HG02571 (cell line): ENCODE measurements at regions not wholly inside any gene's neighbourhood (a gene's known extent, or its start where the extent isn't known, plus 50 kb on each side); places are given as distances from the start of the nearest gene placed in this dataset.

ENCODE experiments used
- ATAC-seq: cut with Tn5 transposase; IDR thresholded peaks from one replicate; pipeline ENCODE4 v1.9.1; 2021; ENCODE audit warnings: mild to moderate bottlenecking, moderate library complexity; ENCODE audit not compliant: unreplicated experiment

- ATAC-seq: no peak
Observed at GRCh38 chr7:18401757-18402156, 93.8 kb upstream of the HDAC9 start.

- ATAC-seq: no peak
Observed at GRCh38 chr7:18402488-18403183, 92.9 kb upstream of the HDAC9 start.

- ATAC-seq: no peak
Observed at GRCh38 chr7:18405726-18406125, 89.8 kb upstream of the HDAC9 start.

GRCh38 chr7:18407385-18407784, 88.2 kb upstream of the HDAC9 start:
- ATAC-seq: no peak

- ATAC-seq: no peak
Observed at GRCh38 chr7:18408461-18408860, 87.1 kb upstream of the HDAC9 start.

GRCh38 chr7:18408868-18409267, 86.7 kb upstream of the HDAC9 start:
- no peak for ATAC-seq

GRCh38 chr7:18413447-18413846, 82.1 kb upstream of the HDAC9 start:
- no peak for ATAC-seq

GRCh38 chr7:18414885-18415284, 80.7 kb upstream of the HDAC9 start:
- ATAC-seq: no peak

GRCh38 chr7:18416988-18417387, 78.6 kb upstream of the HDAC9 start:
- ATAC-seq: no peak

GRCh38 chr7:18419456-18419855, 76.1 kb upstream of the HDAC9 start:
- ATAC-seq: no peak

GRCh38 chr7:18420108-18420507, 75.4 kb upstream of the HDAC9 start:
- no peak for ATAC-seq

- ATAC-seq: no peak
Observed at GRCh38 chr7:18420748-18421147, 74.8 kb upstream of the HDAC9 start.

- no peak for ATAC-seq
Observed at GRCh38 chr7:18421297-18422002, 74.1 kb upstream of the HDAC9 start.

GRCh38 chr7:18425227-18425626, 70.3 kb upstream of the HDAC9 start:
- no peak for ATAC-seq

GRCh38 chr7:18425838-18426445, 69.6 kb upstream of the HDAC9 start:
- ATAC-seq: no peak

GRCh38 chr7:18426564-18427226, 68.9 kb upstream of the HDAC9 start:
- ATAC-seq: no peak

- ATAC-seq: no peak
Observed at GRCh38 chr7:18429547-18429946, 66.0 kb upstream of the HDAC9 start.

GRCh38 chr7:18430810-18431209, 64.7 kb upstream of the HDAC9 start:
- no peak for ATAC-seq

- no peak for ATAC-seq
Observed at GRCh38 chr7:18434171-18434570, 61.4 kb upstream of the HDAC9 start.

- ATAC-seq: no peak
Observed at GRCh38 chr7:18437101-18437500, 58.4 kb upstream of the HDAC9 start.

- ATAC-seq: no peak
Observed at GRCh38 chr7:18440934-18441333, 54.6 kb upstream of the HDAC9 start.

GRCh38 chr7:18444826-18445225, 50.7 kb upstream of the HDAC9 start:
- ATAC-seq: no peak
